DMS79 treated with DMSO at 0.1 percent for 48 hours (cell line): ENCODE measurements at regions not wholly inside any gene's neighbourhood (a gene's known extent, or its start where the extent isn't known, plus 50 kb on each side); places are given as distances from the start of the nearest gene placed in this dataset.

Experiments
- DNase-seq: peaks from one replicate; lab custom pipeline; 2025; lab: John Stamatoyannopoulos, UW

DNA sequence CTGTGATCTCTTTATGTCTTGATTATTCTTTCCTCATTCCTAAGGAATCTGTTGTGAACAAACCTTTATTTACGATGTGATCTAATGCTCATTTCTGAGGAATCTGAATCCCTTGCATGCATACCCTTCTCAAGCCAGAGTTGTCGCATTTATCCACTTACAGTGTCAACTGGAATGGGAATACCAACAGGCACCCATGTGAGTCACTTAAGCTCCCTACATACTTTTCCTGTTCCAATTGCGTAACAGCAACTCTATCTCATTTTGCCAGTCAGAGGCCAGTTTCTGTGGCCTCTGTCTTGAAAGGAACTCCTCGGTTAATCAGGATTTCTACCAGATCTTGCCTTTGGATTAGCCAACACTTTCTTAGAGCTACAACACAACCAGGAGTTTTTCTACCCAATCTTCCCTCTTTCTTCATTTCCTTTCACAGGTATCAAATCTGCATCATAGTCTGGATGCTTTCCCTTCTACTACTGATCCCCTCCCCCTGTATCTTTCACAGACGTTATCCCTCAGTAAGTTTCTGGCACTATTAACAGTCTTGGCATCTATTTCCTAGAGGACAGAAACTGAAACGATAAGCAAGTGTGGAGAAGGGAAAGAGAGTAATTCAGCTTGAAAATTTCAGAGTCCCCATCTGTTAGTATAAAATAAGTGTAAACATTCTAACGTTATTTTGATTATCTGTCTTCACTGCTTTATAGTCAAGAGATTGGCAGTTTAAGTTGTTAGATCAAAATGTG, 66.8 kb upstream of the BCHE start:
- no peak for DNase-seq

DNA sequence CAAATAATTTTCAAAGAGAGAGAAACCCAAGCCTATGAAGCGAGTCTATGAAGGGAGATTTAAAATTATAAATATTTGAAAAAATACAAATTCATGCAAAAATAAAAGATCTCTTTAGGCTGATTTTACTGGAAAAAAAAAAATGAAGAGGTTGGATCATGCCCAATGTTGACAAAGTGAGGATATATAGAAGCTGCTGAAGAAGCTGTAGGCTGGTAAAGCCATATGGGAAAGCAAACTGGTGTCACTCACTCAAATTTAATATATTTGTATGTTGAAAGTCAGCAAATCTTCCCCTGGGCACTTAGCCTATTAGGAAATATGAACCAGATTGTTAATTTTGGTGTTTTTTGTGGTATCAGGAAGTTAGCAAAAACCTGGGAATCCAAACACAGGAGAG, 61.8 kb upstream of the BCHE start:
- no peak for DNase-seq

DNA sequence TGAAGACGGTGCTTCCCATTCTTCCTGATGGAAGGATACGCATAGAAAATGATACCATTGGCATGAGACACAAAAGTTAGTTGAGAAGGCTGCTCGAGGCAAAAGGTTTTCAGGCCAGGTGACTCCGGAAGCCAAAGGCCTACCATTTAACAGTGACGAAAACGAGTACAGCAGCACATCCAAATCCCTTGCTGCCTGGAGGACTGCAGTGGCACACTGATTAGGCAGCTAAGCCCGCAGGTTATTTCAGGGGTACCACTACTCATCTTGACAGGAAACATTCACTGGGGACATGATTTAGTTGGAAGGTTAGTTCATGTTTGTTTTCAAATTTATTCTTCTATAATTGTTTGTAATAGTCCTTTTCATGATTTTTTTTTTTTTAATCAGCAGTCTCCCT, 59.9 kb upstream of the BCHE start:
- DNase-seq: no peak

DNA sequence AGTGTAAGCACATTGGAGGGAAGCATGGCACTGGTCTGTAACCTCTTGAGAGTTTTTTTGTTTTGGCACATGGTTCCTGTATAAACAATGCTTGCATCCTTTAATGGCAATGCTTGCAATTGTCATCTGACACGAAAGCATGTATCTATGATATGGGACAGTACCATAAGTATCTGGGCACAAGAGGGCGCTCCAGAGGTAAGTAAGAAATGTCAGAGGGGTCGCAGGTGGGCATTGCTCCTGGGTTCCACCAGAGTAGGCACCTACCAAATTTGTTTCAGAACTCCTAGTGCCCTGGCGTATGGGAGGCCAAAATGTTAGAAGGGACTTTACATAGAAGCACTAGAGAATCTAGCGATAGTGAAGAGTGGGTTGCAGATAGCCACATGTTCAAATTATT, 58.7 kb upstream of the BCHE start:
- no peak for DNase-seq

DNA sequence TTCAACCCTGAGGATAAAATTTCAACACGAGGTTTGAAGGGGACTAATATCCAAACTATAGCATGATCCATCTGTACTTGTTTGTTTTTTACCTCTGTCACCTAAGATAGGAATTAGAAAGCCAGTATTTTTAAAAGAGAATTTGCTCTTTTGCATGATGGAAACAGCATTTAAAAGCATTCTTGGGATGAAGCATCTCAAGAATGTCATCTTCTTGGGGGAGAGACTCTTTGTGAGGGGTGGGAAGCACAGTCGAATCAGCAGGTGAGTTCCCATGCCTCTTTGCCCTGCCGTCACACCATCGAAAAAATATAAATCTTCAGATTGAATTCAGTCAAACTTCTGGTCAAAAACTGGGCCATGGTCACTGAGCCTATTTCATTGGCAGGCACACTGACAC, 55.3 kb upstream of the BCHE start:
- DNase-seq: no peak
